Upper lobe of left lung (tissue), 6 donors: ENCODE measurements at regions not wholly inside any gene's neighbourhood (a gene's known extent, or its start where the extent isn't known, plus 50 kb on each side); places are given as distances from the start of the nearest gene placed in this dataset.

Experiments
- ATAC-seq, 2 donors: fragments of 200-7000 bp; cut with Tn5 transposase; one replicate each; pipeline ENCODE4 v1.9.1; 2022; ENCODE audit warnings: mild to moderate bottlenecking in 2 of 2, moderate library complexity in 2 of 2; ENCODE audit not compliant: low FRiP score in 2 of 2
- DNase-seq, 2 donors: peaks; one replicate each; pipeline ENCODE4 v3.0.0-alpha.2; 2019 to 2020
- H3K27ac ChIP-seq, 4 donors: fragments of 200-600 bp; sonication (generic); one replicate each; pipeline ENCODE4 v1.5.1; 2016 to 2019
- H3K27me3 ChIP-seq, 4 donors: fragments of 200-600 bp; sonication (generic); one replicate each; pipeline ENCODE4 v1.5.1; 2017 to 2019
- H3K36me3 ChIP-seq, 4 donors: fragments of 200-600 bp; sonication (generic); one replicate each; pipeline ENCODE4 v1.5.1; 2016 to 2019
- H3K4me1 ChIP-seq, 4 donors: fragments of 200-600 bp; sonication (generic); one replicate each; pipeline ENCODE4 v1.5.1; 2018 to 2019
- H3K4me3 ChIP-seq, 4 donors: fragments of 200-600 bp; sonication (generic); one replicate each; pipeline ENCODE4 v1.5.1; 2017 to 2019; ENCODE audit warnings: mild to moderate bottlenecking in 2 of 4, moderate library complexity in 1 of 4
- H3K9me3 ChIP-seq, 4 donors: fragments of 200-600 bp; sonication (generic); one replicate each; pipeline ENCODE4 v1.5.1; 2018 to 2019
- EP300 ChIP-seq, 4 donors: sonication (generic); formaldehyde crosslinking; IDR thresholded peaks; one replicate each; pipeline ENCODE4 v1.5.1; 2017; ENCODE audit warnings: antibody characterized with exemption in 4 of 4, control low read depth in 2 of 4
- POLR2A ChIP-seq, 4 donors: fragments of 450-650 bp; IDR thresholded peaks; one replicate each; pipeline ENCODE4 v1.5.1; 2016 to 2017; ENCODE audit warnings: antibody characterized with exemption in 4 of 4, mild to moderate bottlenecking in 2 of 4
- POLR2AphosphoS5 ChIP-seq, 2 donors: sonication (generic); formaldehyde crosslinking; IDR thresholded peaks; one replicate each; pipeline ENCODE4 v1.5.1; 2017; ENCODE audit warnings: antibody characterized with exemption in 2 of 2
- WGBS, 2 donors: methylation state at CpG; one replicate each; pipeline ENCODE4 v1.1.5; 2017 to 2018; 5-methylcytosine and 5-hydroxymethylcytosine counted together
- TF ChIP-seq, protein P1 (sequence below), 6 experiments: fragments of 450-650 bp in 4 of 6; fragments of 200-600 bp in 2 of 6; sonication (generic) in 2 of 6; IDR thresholded peaks; one replicate each; pipeline ENCODE4 v1.5.1; 2016 to 2019; ENCODE audit warnings: antibody characterized with exemption in 6 of 6
- donor health status: DM: no; HTN: no; CAD: no; lungs with moderate emphysema.
- donor health status: DM: no; HTN: yes; CAD: no; lungs with severe emphysema.

DNA sequence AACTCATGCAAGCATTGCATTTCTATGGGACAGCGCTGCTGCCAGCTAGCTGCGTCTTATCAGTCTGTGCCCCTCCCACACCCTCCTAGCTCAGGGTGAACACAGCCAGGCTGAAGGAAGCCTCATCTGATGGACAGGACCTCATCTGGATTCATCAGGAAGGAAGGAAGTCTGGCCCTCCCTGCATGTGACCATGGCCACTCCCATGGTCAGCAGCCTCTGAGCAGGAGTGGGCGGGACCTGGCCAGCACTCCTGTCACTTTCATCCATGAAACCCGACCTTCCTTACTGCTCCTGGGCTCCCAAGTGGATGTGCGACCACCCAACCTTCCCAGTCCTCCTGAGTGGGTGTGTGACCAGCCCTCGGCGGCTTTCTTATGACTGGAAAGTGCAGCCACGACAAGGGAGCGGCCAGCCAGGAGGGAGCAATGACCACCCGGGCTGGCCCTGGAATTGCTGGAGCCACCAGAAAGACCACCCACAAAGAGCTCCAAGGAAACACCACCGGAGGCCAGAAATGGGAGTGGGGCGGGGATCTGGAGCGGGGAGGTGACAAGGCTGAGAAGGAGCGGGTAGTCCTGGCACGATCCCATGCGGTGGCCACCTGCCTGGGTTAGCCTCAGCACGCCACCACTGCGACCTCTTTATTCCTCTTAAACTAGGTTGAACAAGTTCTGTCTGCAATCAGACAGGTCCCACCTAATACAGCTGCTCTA lies 241.2 kb downstream of the TTLL2 start:
- Histone ChIP-seq H3K27me3 (no peaks in the 10 kb centered on the region), H3K27ac (peak overlapping the region; percentile 52 to 74 (median 62)), H3K36me3 (no peaks in the 10 kb centered on the region), H3K4me1 (peaks cover 7 to 21% (median 19%) of the 10 kb centered on the region in 4 donors), H3K4me3 (peak overlapping the region; percentile 4 to 38 (median 22)), H3K9me3 (no peaks in the 10 kb centered on the region)
- DNase-seq (peak in 1 of 2 donors; percentile 49), ATAC-seq (peak; percentile 68 to 76)
- 60 to 75% methylated on average over 18 of the region's 18 CpGs for WGBS, 2 donors
- TF ChIP-seq, protein P1, sequence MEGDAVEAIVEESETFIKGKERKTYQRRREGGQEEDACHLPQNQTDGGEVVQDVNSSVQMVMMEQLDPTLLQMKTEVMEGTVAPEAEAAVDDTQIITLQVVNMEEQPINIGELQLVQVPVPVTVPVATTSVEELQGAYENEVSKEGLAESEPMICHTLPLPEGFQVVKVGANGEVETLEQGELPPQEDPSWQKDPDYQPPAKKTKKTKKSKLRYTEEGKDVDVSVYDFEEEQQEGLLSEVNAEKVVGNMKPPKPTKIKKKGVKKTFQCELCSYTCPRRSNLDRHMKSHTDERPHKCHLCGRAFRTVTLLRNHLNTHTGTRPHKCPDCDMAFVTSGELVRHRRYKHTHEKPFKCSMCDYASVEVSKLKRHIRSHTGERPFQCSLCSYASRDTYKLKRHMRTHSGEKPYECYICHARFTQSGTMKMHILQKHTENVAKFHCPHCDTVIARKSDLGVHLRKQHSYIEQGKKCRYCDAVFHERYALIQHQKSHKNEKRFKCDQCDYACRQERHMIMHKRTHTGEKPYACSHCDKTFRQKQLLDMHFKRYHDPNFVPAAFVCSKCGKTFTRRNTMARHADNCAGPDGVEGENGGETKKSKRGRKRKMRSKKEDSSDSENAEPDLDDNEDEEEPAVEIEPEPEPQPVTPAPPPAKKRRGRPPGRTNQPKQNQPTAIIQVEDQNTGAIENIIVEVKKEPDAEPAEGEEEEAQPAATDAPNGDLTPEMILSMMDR (IDR thresholded peaks at IDR 0.05): no peak
- TF ChIP-seq POLR2A (IDR thresholded peaks at IDR 0.05): no peak
- TF ChIP-seq POLR2AphosphoS5 (IDR thresholded peaks at IDR 0.05): peak; percentile 44 to 80
- peak in 2 of 4 donors; percentile 79 to 89 for TF ChIP-seq EP300 (IDR thresholded peaks at IDR 0.05)

DNA sequence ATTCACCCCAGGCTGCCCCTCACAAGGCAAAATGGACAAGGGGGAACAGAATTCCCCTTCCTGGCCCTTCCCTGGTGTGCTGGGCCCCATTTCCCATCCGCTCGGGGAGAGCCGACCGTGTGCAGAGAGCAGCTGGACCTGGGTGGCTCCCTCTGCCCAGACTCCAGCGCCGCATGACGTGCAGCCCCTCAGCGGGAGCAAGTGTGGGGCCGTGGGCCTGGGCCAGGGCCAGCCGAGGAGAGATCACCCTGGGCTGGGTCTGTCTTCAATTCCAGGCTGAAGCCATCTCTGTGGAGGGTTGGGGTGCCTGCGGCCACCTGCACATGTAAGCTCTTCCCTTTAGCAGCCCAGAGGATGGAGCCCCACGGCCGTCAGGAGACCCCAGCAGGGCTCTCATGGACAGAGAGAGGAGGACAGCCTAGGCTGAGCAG lies 241.8 kb downstream of the TTLL2 start:
- DNase-seq (peak in 1 of 2 donors; percentile 64), ATAC-seq (no peak)
- Histone ChIP-seq H3K27ac (peak overlapping the region in 3 of 4 donors; percentile 62 to 74 (median 63)), H3K36me3 (no peaks in the 10 kb centered on the region), H3K27me3 (no peaks in the 10 kb centered on the region), H3K4me1 (peaks cover 7 to 21% (median 19%) of the 10 kb centered on the region in 4 donors), H3K4me3 (peak overlapping the region in 1 of 4 donors; percentile 38), H3K9me3 (no peaks in the 10 kb centered on the region)
- TF ChIP-seq EP300 (IDR thresholded peaks at IDR 0.05) (no peak), POLR2A (IDR thresholded peaks at IDR 0.05) (no peak)
- WGBS, 2 donors: 90 to 96% methylated on average over 2 to 9 of the region's 13 CpGs

DNA sequence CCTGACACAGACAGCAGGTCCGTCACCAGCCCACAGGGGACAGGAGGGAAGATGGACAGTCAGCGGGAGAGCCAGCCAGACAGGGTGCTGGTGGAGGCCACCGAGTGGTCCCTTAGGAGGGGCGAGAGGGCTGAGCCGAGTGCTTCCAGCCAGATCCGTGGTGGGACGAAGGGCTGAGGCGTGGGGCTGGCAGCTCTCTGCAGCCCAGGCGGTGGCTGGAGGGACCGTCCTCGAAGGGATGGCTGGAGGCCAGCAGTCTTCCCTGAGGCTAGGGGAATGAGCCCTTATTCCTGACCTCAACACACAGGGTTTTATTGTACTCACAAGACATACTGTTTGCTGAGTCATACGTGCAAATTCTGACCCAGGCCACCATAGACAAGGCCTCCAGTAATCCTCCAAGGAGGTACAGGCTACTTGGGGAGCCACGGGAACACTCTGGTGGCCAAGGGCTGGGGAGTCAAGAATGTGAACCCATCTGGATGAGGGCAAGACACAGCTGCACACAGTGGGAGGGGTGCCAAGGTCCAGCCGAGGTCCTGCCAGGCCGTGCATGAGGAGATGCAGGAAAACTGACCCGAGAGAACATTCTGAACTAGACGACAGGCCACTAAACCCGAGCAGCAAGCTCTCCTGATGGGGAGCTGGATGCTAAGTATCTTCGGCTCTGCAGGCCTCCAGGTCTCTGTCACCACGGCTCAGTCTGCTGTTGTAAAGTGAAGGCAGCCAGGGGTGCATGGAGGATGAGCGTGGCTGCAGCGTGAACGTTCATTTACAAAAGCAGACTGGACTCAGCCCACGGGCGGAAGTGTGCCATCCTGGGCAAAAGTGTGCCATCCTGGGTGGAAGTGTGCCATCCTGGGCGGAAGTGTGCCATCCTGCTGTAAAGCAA lies 242.5 kb downstream of the TTLL2 start:
- ATAC-seq: no peak
- H3K4me3 ChIP-seq: no peak overlapping the region
- H3K36me3 ChIP-seq: no peaks in the 10 kb centered on the region
- 77 to 86% methylated on average over 7 to 25 of the region's 26 CpGs for WGBS, 2 donors
- TF ChIP-seq EP300 (IDR thresholded peaks at IDR 0.05) (no peak), POLR2AphosphoS5 (IDR thresholded peaks at IDR 0.05) (no peak), POLR2A (IDR thresholded peaks at IDR 0.05) (no peak)
- TF ChIP-seq, protein P1 (IDR thresholded peaks at IDR 0.05): no peak
- no peaks in the 10 kb centered on the region for H3K9me3 ChIP-seq
- peaks cover 7 to 21% (median 19%) of the 10 kb centered on the region in 4 donors for H3K4me1 ChIP-seq
- H3K27ac ChIP-seq: peak overlapping the region in 2 of 4 donors; percentile 63 to 74
- peak in 1 of 2 donors; percentile 70 for DNase-seq
- no peaks in the 10 kb centered on the region for H3K27me3 ChIP-seq

DNA sequence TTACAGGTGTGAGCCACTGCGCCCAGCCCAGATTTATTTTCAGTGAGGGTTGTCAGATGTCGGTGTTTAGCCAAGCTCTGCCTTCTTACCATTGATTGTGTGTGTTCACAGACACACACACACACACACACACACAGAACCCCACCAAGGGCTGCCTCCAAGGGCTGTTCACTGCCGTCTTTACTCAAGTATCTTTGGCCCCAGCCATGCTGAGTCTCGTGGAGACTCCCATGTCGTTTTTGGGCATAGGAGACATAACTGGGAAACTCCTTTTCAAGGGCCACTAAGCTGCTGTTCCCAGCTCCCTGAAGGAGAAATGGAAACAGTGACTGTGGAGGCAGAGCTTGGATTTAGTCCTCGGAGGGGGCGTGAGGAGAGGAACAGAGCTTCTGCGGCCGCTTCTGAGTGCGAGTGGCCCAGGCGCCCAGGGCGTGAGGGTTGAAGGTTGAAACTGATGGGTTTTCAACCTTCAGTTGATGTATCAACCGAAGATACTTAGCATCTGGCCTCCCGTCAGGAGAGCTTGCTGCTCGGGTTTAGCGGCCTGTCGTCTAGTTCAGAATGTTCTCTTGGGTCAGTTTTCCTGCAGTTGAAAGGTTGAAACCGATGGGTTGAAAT lies 243.6 kb downstream of the TTLL2 start:
- no peak for TF ChIP-seq POLR2A (IDR thresholded peaks at IDR 0.05)
- TF ChIP-seq EP300 (IDR thresholded peaks at IDR 0.05): no peak
- TF ChIP-seq, protein P1 (IDR thresholded peaks at IDR 0.05): no peak
- TF ChIP-seq POLR2AphosphoS5 (IDR thresholded peaks at IDR 0.05): no peak
- no peak for ATAC-seq
- Histone ChIP-seq H3K4me1 (peaks cover 7 to 21% (median 19%) of the 10 kb centered on the region in 4 donors), H3K4me3 (no peak overlapping the region), H3K27ac (no peak overlapping the region), H3K36me3 (no peaks in the 10 kb centered on the region), H3K9me3 (no peaks in the 10 kb centered on the region), H3K27me3 (no peaks in the 10 kb centered on the region)
- no peak for DNase-seq
- 93 to 95% methylated on average over 18 of the region's 18 CpGs for WGBS, 2 donors
